CD4-positive, alpha-beta T cell treated with Interleukin-21 for 1 hour (primary cell): ENCODE measurements at regions not wholly inside any gene's neighbourhood (a gene's known extent, or its start where the extent isn't known, plus 50 kb on each side); places are given as distances from the start of the nearest gene placed in this dataset.

Experiments
- DNase-seq: peaks from one replicate; pipeline ENCODE4 v3.0.0-alpha.2; 2020

- DNase-seq = no peak
Measured at GRCh38 chr11:116130122-116130521, 625.9 kb upstream of the CADM1 start.

- no peak for DNase-seq
Measured at GRCh38 chr11:116129456-116129855, 625.2 kb upstream of the CADM1 start.

DNA sequence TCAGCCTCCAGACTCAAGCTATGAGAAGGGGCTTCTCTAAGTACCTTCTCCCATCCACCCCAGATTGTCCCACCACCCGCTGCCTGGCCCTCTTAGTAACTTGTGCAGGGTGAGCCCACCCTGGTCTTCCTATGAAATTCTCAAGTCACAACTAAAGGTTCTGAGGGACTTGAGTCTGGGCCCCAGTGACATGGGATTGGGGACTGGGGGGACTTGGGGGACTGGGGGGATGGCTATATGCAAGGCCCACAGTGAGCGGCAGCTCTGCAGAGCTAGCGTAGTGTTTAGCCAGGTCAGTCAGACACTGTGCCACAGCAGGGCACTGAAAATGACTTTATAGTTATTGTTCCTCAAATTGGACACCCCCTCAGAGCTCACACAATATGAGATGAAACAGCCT lies 622.3 kb upstream of the CADM1 start:
- DNase-seq = no peak

GRCh38 chr11:116124922-116125714 lies 620.9 kb upstream of the CADM1 start:
- DNase-seq = no peak

- no peak for DNase-seq
Measured at GRCh38 chr11:116123739-116124138, 619.5 kb upstream of the CADM1 start.

DNA sequence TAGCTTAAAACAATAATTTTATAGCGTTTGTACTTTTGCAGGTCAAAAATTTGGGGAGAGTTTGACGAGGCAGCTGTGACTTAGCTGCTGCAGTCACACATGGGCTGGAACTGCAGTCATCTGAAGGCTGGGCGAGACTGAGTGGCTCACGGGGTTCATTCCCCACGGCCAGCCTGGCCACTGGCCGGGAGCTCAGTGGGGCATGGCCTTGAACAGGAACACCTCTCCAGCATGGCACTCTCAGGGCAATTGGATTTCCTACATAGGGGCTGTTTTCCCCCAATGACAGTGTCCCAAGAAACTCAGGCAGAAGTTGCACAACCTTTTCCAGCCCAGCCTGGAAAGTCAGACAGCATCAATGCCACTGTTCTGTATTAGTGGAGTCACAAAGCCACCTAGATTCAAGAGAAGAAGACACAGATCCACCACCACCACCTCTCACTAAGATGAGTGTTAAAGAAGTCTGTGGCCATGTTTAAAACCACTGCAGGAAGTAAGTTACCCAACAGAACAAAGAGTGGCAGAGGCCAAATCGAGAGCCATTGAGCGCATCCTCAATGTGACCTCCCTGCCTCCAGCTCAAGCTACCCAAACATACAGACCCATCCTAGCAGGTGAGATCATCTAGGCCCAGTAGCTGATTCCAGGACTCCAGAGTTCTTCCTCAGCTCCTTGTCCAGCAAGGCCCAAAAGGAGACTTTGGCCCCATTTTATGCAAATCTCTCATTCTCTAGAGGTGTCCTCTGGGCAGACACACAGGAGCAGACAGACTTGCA lies 618.7 kb upstream of the CADM1 start:
- no peak for DNase-seq

- no peak for DNase-seq
Measured at GRCh38 chr11:116119158-116119557, 614.9 kb upstream of the CADM1 start.

DNA sequence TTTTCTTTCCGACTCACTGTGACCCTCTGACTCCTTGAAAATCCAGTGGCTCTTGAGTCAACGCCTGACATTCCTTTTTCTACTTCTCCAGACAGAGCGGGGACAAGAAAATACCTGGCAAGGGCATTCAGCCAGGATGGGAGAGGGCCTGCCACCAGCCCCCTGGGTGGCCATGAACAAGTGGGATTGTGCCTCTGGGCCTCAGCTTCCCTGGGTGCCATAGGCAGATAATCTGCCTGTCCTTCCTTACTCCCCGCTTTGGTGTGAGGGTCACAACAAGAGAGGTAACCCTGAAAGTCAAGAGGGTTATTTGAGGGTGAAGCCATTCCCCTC lies 613.9 kb upstream of the CADM1 start:
- DNase-seq = no peak

DNA sequence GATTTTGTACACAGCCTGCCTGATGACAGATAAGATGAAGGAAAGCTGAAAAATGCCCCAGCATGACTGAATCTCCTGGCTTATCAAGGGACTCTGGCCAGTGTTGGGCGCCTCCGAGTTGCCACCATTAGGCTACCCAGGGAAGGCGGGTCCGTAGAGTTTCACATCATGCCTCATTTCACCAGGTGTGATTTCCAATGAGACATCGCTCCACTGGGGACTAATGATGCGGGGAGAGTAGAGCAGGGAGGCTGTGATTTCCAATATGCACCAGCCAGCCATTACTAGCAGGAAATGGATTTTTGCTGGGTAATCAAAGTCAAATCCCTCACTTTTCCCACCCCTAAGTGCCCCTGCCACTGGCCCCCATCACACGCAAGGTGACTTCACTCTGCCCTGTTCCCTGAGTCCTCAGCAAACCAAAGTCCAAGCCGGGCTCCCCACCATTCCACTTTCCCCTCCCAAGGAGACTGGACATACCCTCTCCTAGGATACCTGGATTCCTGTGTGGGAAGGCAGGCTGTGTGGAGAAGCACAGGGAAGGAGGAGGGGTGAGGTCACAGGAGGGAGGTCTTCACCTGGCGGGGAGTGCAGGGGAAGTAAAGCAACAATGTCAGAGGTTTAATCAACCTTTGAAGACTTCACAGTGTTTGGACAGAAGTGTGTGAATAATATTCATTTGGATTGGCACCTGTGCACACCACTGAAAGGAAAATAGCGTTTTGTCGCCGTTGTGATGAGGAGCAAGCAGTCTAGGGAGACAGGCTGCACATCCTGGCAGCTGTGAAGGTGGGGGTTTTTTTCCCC lies 613.3 kb upstream of the CADM1 start:
- DNase-seq = no peak

- DNase-seq = no peak
Measured at GRCh38 chr11:116115801-116116200, 611.6 kb upstream of the CADM1 start.

DNA sequence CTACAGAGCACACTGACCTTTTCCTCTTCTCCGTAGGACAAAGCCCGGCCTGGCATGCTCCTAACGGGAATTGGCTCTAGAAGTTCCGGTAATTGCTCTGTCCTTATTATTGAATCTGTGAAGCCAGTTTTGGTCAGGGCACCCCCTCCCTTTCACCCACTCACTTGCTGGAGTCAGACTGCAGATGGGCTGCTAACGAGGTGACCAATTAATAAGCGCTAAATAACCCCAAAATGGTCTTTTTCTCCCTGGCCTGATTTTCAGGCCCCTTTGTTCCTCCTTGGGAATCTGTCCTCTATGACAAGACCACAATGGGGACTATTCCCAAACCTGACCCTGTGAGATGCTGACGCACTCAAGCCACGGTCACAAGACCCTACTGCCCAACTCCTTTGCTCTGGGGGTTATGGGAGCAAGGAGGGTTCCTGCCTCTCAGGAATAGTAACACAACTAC lies 610.0 kb upstream of the CADM1 start:
- DNase-seq = no peak

DNA sequence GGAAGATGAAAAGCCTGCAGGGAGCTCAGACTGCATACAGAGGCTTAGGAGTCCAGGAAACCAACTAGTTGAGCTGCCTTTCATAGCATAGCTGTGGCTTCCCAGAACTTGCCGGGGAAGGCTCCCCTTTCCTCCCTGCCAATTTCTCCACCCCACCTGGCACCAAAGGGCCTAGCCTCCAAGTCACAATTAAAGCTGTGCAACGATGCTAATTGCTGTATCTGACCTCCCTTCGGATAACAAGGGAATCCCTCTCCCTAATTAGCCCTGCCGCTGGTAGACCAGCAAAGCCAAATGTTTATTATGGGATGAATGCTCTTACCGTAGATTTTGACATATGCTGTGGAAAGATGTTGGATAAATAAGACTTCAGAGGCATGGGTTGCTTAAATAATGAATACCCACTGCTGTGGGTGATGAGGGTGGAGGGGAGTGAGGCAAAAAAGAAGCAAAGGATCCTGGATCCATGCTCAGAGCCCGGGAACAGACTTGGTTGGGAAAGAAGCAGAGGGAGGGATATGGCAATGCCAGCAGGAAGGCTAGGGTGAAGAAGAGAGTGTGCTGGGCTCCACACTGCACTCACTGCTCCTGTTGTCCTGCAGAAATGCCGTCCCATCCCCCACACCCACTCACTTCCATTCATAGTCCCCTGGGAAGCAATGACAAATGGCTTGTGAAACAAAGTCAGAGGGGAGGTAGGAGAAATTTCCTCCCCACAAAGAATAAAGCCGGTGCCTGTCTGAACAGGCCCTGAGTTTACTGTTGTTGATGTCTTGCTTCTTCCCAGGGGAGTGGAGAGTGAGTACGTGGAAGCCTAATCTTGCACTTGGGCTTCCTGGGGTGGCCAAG lies 608.1 kb upstream of the CADM1 start:
- no peak for DNase-seq

GRCh38 chr11:116111546-116111945 lies 607.3 kb upstream of the CADM1 start:
- DNase-seq = no peak

- DNase-seq = no peak
Measured at GRCh38 chr11:116110802-116111201, 606.6 kb upstream of the CADM1 start.

DNA sequence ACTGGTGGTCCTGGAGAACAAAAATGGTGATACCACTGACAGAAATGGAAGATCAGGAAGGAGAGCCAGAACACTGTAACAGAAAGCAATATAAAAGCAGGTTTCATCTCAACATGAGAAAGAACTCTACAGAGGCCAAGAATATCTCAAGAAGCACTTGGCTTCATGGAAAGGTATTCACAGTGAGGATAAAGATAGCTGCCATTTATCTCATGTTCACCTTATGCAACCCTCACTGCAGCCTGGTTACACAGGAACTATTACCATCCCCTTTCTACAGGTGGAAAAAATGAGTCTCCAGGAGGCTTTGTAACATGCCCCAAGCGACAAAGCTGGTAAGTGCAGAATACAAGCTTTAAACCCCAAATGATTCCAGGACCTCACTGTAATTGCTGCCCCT lies 606.1 kb upstream of the CADM1 start:
- DNase-seq = no peak

GRCh38 chr11:116109228-116109627 lies 605.0 kb upstream of the CADM1 start:
- DNase-seq = no peak

GRCh38 chr11:116108161-116108560 lies 603.9 kb upstream of the CADM1 start:
- no peak for DNase-seq

- DNase-seq = no peak
Measured at GRCh38 chr11:116107229-116107628, 603.0 kb upstream of the CADM1 start.

GRCh38 chr11:116104498-116105174 lies 600.4 kb upstream of the CADM1 start:
- DNase-seq = no peak

DNA sequence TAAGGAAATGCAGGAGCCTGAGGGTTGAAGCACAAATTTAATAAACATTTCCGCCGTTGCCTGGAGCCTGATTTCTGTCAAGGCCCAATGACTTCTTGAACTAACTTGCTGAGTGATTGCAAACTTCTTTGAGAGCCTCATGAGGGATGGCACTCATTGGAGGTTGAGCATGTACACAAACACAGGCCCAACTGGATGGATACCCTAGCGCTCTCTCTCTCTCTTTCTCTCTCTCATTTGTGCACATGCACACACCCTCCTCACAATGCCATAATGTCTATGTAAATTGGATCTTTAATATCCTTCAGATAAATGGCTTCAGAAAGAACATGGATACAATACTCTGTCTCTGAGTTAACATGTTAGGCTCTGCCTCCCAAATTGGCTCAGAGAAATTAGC lies 597.7 kb upstream of the CADM1 start:
- DNase-seq = no peak

- no peak for DNase-seq
Measured at GRCh38 chr11:116100016-116100415, 595.8 kb upstream of the CADM1 start.

- DNase-seq = no peak
Measured at GRCh38 chr11:116099541-116099940, 595.3 kb upstream of the CADM1 start.
